Loucy (cell line): ENCODE measurements at regions not wholly inside any gene's neighbourhood (a gene's known extent, or its start where the extent isn't known, plus 50 kb on each side); places are given as distances from the start of the nearest gene placed in this dataset.
"Not testable (repeated sequence)": the region's sequence is repeated elsewhere in the genome, so short reads cannot be mapped to it uniquely, and the experiment has no call there.

Experiments used
- H2AFZ ChIP-seq: fragments of 200-600 bp; sonication (generic); 2 replicates; pipeline ENCODE4 v1.6.0; 2016; ENCODE audit warnings: antibody characterized with exemption, mild to moderate bottlenecking, low read length, moderate library complexity
- H3F3A ChIP-seq: fragments of 200-600 bp; 2 replicates; pipeline ENCODE4 v1.6.0; 2016; ENCODE audit warnings: antibody characterized with exemption, low read depth, mild to moderate bottlenecking
- H3K27me3 ChIP-seq: fragments of 200-600 bp; sonication (generic); 2 replicates; pipeline ENCODE4 v1.6.1; 2014; ENCODE audit warnings: low read length, mild to moderate bottlenecking; ENCODE audit not compliant: insufficient read depth, poor library complexity, severe bottlenecking
- H3K36me3 ChIP-seq: fragments of 200-600 bp; sonication (generic); 2 replicates; pipeline ENCODE4 v1.6.1; 2016; ENCODE audit warnings: low read length; ENCODE audit not compliant: insufficient read depth
- H3K4me1 ChIP-seq: fragments of 200-600 bp; sonication (generic); 2 replicates; pipeline ENCODE4 v1.5.1; 2014; ENCODE audit warnings: low read length, mild to moderate bottlenecking; ENCODE audit not compliant: insufficient read depth, poor library complexity, severe bottlenecking
- H3K4me2 ChIP-seq: fragments of 200-600 bp; sonication (generic); 2 replicates; pipeline ENCODE4 v1.6.0; 2014; ENCODE audit warnings: antibody characterized with exemption, low read length, low read depth, mild to moderate bottlenecking; ENCODE audit not compliant: poor library complexity, severe bottlenecking
- H3K4me3 ChIP-seq: fragments of 200-600 bp; sonication (generic); 2 replicates; pipeline ENCODE4 v1.5.1; 2014; ENCODE audit warnings: low read length, mild to moderate bottlenecking, mixed read lengths; ENCODE audit not compliant: poor library complexity, severe bottlenecking
- H3K79me2 ChIP-seq: fragments of 200-600 bp; sonication (generic); 2 replicates; pipeline ENCODE4 v1.6.1; 2014; ENCODE audit warnings: low read length; ENCODE audit not compliant: insufficient read depth
- H3K9ac ChIP-seq: fragments of 200-600 bp; sonication (generic); 2 replicates; pipeline ENCODE4 v1.6.0; 2014; ENCODE audit warnings: mild to moderate bottlenecking, low read depth, low read length, moderate library complexity; ENCODE audit not compliant: poor library complexity, severe bottlenecking
- H3K9me2 ChIP-seq: fragments of 200-600 bp; sonication (generic); replicated peaks from 2 replicates; pipeline ENCODE4 v1.6.1; 2016; ENCODE audit warnings: low read depth, low read length, mixed read lengths
- H3K9me3 ChIP-seq: fragments of 200-600 bp; sonication (generic); 2 replicates; pipeline ENCODE4 v1.6.1; 2014; ENCODE audit warnings: mild to moderate bottlenecking, antibody characterized with exemption, low read length, low read depth; ENCODE audit not compliant: insufficient read depth
- H4K20me1 ChIP-seq: fragments of 200-600 bp; sonication (generic); 2 replicates; pipeline ENCODE4 v1.6.0; 2014; ENCODE audit warnings: antibody characterized with exemption, low read length, mild to moderate bottlenecking; ENCODE audit not compliant: insufficient read depth, poor library complexity, severe bottlenecking
- CTCF ChIP-seq: fragments of 200-600 bp; sonication (generic); conservative IDR thresholded peaks from 2 replicates; pipeline ENCODE4 v1.5.1; 2014; ENCODE audit warnings: mild to moderate bottlenecking, antibody characterized with exemption, low read length
- EZH2phosphoT487 ChIP-seq: fragments of 200-600 bp; IDR thresholded peaks from 2 replicates; pipeline ENCODE4 v1.6.1; 2018; ENCODE audit warnings: antibody characterized with exemption, mild to moderate bottlenecking, moderate library complexity, borderline replicate concordance

GRCh38 chr13:88840085-88840484 lies 1168.9 kb downstream of the SLITRK5 start:
- H3K79me2 ChIP-seq, result no peaks in the 10 kb centered on the region
- TF ChIP-seq CTCF, result no peak
- no peak for TF ChIP-seq EZH2phosphoT487
- no peaks in the 10 kb centered on the region for H3K9me2 ChIP-seq
- no peak overlapping the region for H3K4me3 ChIP-seq
- H3K9me3 ChIP-seq, result no peaks in the 10 kb centered on the region
- no peak overlapping the region for H3K9ac ChIP-seq
- H3K4me2 ChIP-seq, result no peak overlapping the region
- no peaks in the 10 kb centered on the region for H3K4me1 ChIP-seq
- no peaks in the 10 kb centered on the region for H4K20me1 ChIP-seq
- no peaks in the 10 kb centered on the region for H3K27me3 ChIP-seq
- no peaks in the 10 kb centered on the region for H3F3A ChIP-seq
- no peaks in the 10 kb centered on the region for H3K36me3 ChIP-seq
- no peak overlapping the region for H2AFZ ChIP-seq

GRCh38 chr13:88852293-88852692 lies 1181.1 kb downstream of the SLITRK5 start:
- H4K20me1 ChIP-seq, H2AFZ ChIP-seq, H3K36me3 ChIP-seq, H3K9me3 ChIP-seq, H3K9me2 ChIP-seq, H3K79me2 ChIP-seq, H3K4me2 ChIP-seq, H3K4me3 ChIP-seq, H3K27me3 ChIP-seq, H3K4me1 ChIP-seq, H3F3A ChIP-seq, H3K9ac ChIP-seq: not testable (repeated sequence)

- Histone ChIP-seq H3F3A (no peaks in the 10 kb centered on the region), H4K20me1 (no peaks in the 10 kb centered on the region), H3K27me3 (no peaks in the 10 kb centered on the region), H3K4me3 (no peak overlapping the region), H3K4me1 (no peaks in the 10 kb centered on the region), H3K79me2 (no peaks in the 10 kb centered on the region), H3K9ac (no peak overlapping the region), H3K36me3 (no peaks in the 10 kb centered on the region), H3K9me3 (no peaks in the 10 kb centered on the region), H3K4me2 (no peak overlapping the region), H2AFZ (no peak overlapping the region), H3K9me2 (no peaks in the 10 kb centered on the region)
- TF ChIP-seq CTCF, result no peak
- TF ChIP-seq EZH2phosphoT487, result no peak
These were observed 1186.1 kb downstream of the SLITRK5 start for GRCh38 chr13:88857256-88857655.

- H3K4me3 ChIP-seq, result no peak overlapping the region
- H3K9me2 ChIP-seq, result no peaks in the 10 kb centered on the region
- no peak overlapping the region for H3K9ac ChIP-seq
- no peaks in the 10 kb centered on the region for H3K9me3 ChIP-seq
- H4K20me1 ChIP-seq, result no peaks in the 10 kb centered on the region
- no peak overlapping the region for H2AFZ ChIP-seq
- H3K4me1 ChIP-seq, result no peaks in the 10 kb centered on the region
- H3K36me3 ChIP-seq, result no peaks in the 10 kb centered on the region
- TF ChIP-seq CTCF (no peak), EZH2phosphoT487 (no peak)
- H3K27me3 ChIP-seq, result no peaks in the 10 kb centered on the region
- H3K4me2 ChIP-seq, result no peak overlapping the region
- no peaks in the 10 kb centered on the region for H3K79me2 ChIP-seq
- H3F3A ChIP-seq, result no peaks in the 10 kb centered on the region
These were observed 1191.0 kb downstream of the SLITRK5 start for GRCh38 chr13:88862095-88862620.
